H7 (cell line): ENCODE measurements at regions not wholly inside any gene's neighbourhood (a gene's known extent, or its start where the extent isn't known, plus 50 kb on each side); places are given as distances from the start of the nearest gene placed in this dataset.

Experiments used
- DNase-seq: peaks from one replicate; pipeline ENCODE4 v3.0.0; 2012
- H3K27me3 ChIP-seq: 2 replicates; pipeline ENCODE4 v1.6.0; 2011; ENCODE audit warnings: mild to moderate bottlenecking, low read length; ENCODE audit not compliant: control insufficient read depth, insufficient read depth
- H3K36me3 ChIP-seq: replicated peaks from 2 replicates; pipeline ENCODE4 v1.5.1; 2011; ENCODE audit warnings: low read length; ENCODE audit not compliant: control insufficient read depth, insufficient read depth
- H3K4me3 ChIP-seq: 2 replicates; pipeline ENCODE4 v1.5.1; 2011; ENCODE audit warnings: low read depth, mild to moderate bottlenecking, control low read depth, low read length, moderate library complexity; ENCODE audit not compliant: insufficient read depth

DNA sequence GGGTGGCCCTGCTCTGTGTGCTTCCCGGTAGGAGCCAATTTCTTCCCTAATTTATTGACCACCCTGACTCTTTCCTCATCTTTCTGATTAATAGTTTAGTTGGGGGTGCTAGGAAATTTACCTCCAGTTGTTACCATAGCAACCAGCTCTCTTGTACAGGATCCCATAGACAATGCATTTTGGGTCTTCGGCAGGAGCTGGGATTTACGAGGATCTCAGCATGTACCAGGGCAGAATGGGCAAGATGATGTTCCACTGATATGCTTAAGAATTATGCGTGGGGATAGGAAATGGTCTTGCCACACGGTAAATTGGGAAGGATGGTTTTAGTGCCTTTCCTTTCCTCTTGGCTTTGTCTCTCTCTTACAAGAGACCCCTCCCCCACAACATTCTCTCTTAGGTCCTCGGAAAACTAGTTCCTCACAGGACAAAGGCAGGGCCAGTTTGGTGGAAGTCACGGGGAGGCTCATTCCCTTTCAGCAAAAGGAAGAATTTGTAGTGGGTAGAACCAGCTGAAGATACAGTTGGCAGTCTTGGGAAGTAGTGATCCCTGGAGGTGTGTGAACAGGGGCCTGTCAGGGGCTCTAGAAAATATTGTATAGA lies 133.4 kb upstream of the SHB start:
- H3K27me3 ChIP-seq = peaks cover 21% of the 10 kb centered on the region
- peak; percentile 55 for DNase-seq
- no peaks in the 10 kb centered on the region for H3K36me3 ChIP-seq
- H3K4me3 ChIP-seq = no peak overlapping the region

DNA sequence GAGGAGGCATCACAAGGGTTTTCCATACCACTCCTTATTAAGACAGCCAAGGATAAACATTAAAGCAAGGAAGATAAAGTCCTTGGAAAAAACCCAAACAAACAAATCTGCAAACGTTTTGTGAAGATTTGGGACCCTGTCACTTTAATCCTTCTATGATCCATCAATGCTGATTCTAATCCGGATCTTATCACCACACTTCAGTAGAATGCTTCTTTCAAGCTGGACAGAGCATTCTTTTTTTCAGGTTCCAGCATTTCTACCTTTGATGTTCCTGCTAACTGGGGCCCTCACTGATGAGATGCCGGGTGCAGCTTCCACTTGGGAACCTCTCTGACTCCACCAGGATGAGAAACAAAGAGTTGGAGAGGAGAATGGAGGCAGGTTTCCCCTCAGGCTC lies 132.8 kb upstream of the SHB start:
- no peak for DNase-seq
- peaks cover 18% of the 10 kb centered on the region; the same call in 1 of the 2 replicates for H3K27me3 ChIP-seq
- no peaks in the 10 kb centered on the region for H3K36me3 ChIP-seq
- H3K4me3 ChIP-seq = no peak overlapping the region

DNA sequence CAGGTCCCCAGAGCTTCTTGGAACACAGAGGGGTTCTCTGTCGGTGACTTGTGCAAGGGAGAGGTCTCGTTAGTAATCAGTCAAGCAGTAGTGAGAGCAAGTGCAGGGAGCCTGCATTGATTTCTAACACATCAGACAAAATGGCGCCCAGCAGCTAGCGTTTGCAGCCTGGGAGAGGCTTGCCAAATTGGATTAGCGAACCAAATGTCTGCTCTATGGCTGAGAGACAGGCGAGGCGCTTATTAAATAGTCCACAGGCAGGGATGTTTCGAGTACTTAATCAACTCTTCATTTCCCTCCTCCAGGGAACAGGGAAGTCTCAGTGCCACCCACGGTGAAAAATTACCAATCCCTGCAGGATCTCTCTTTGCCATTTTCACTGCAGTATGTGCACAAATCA lies 131.4 kb upstream of the SHB start:
- DNase-seq = no peak
- H3K4me3 ChIP-seq = no peak overlapping the region
- peaks cover 18% of the 10 kb centered on the region; the same call in 1 of the 2 replicates for H3K27me3 ChIP-seq
- no peaks in the 10 kb centered on the region for H3K36me3 ChIP-seq

DNA sequence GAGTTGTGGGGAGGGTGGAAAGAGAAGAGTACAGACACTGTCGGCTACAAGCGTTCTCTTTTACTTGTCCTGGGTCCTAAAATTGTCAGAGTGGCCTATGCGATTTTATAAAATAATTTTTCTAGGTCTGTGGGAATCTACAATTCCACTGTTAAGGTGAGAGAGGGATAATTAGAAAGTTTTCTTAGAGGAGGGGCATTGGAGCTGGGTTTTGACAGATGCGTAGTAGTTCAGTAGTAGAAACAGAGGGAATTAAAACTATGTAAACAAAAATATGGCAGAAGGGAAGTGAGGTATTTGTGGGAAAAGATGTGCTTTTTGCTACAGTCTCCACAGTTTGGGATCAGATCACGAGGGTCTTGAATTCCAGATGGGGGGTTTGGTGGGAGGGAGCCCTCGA lies 129.1 kb upstream of the SHB start:
- H3K4me3 ChIP-seq = no peak overlapping the region

DNA sequence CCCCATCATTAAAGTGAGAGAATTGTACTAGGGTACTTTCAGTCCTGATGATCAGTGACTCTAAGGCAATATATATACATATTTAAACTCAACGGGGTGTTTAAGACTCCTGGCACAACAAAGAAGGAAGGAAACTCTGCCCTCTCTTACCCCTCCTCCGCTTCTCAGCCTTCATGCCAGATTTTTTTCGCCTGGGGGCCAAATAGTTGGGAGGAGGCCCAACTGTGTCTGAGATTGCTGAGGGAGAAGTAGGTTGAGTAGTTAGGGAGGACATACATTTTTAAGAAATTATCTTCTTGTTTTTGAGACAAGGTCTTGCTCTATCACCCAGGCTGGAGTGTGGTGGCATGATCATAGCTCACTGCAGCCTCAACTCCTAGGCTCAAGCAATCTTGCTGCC lies 127.7 kb upstream of the SHB start:
- DNase-seq = no peak
- H3K4me3 ChIP-seq = no peak overlapping the region
- H3K36me3 ChIP-seq = no peaks in the 10 kb centered on the region
- H3K27me3 ChIP-seq = peaks cover 4% of the 10 kb centered on the region; the same call in 1 of the 2 replicates

More for the DNA sequence above, 129.1 kb upstream of the SHB start:
- Histone ChIP-seq H3K27me3 (peaks cover 6% of the 10 kb centered on the region; the same call in 1 of the 2 replicates), H3K36me3 (no peaks in the 10 kb centered on the region)
- DNase-seq = no peak

DNA sequence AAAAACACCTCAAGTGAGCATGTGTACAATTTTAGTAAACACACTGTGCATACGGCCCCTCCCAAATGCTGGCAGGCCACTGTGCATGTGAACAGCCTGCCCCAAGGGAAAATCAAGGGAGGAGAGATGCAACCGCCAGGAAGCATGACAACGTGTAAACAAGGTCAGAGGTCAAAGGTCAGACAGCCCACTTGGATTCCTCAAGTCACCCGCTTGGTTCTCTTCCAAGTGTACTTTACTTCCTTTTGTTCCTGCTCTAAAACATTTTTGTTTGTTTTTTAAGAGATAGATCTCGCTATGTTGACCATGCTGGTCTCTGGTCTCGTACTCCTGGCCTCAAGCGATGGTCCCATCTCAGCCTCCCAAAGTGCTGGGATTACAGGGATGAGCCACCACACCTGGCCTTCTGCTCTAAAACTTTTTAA lies 126.7 kb upstream of the SHB start:
- peaks cover 4% of the 10 kb centered on the region; the same call in 1 of the 2 replicates for H3K27me3 ChIP-seq
- no peak overlapping the region for H3K4me3 ChIP-seq
- DNase-seq = no peak
- H3K36me3 ChIP-seq = no peaks in the 10 kb centered on the region

DNA sequence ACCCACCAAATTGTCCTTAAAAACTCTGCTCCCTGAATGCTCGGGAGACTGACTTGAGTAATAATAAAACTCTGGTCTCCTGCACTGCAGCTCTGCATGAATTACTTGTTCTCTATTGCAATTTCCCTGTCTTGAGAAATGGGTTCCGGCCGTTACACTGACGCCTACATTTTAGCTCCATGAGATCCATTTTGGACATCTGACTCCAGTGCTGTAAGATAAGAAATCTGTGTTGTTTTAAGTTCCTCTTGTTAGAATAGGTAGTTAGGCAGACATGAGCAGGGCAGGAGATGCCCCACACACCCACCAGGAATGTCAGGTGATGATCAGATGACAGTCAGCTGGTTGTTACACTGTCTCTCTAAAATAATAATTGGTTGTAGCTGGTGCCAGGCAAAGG lies 125.8 kb upstream of the SHB start:
- H3K27me3 ChIP-seq = peaks cover 1% of the 10 kb centered on the region; the same call in 1 of the 2 replicates
- no peaks in the 10 kb centered on the region for H3K36me3 ChIP-seq
- DNase-seq = no peak
- no peak overlapping the region for H3K4me3 ChIP-seq

DNA sequence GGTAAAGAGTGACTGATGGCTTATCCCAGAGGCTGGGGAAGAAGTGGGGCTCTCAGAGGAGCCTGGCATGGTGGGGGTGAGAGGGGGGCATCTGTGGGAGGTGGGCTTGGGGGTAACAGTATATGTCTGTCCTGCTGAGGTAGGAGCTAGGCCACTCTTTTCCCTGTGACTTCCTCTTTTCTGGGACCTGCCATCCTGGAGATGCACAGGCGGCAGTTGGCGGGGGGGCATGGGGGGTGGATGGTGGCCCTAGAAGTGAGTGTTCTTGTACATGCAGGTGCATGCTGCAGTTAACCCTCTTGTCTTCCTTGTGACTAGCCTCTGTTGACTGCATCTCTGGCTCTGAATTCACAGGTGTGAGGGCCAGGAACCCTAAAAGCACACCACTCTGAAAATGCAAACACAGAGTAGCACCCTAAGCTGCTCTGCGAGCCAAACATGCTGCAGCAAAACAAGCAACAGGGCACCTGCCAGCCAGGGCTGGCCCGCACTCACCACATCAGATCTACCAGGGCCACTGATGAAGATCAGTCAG lies 123.8 kb upstream of the SHB start:
- Histone ChIP-seq H3K36me3 (no peaks in the 10 kb centered on the region), H3K4me3 (no peak overlapping the region), H3K27me3 (peaks cover 1% of the 10 kb centered on the region; the same call in 1 of the 2 replicates)
- DNase-seq = no peak

DNA sequence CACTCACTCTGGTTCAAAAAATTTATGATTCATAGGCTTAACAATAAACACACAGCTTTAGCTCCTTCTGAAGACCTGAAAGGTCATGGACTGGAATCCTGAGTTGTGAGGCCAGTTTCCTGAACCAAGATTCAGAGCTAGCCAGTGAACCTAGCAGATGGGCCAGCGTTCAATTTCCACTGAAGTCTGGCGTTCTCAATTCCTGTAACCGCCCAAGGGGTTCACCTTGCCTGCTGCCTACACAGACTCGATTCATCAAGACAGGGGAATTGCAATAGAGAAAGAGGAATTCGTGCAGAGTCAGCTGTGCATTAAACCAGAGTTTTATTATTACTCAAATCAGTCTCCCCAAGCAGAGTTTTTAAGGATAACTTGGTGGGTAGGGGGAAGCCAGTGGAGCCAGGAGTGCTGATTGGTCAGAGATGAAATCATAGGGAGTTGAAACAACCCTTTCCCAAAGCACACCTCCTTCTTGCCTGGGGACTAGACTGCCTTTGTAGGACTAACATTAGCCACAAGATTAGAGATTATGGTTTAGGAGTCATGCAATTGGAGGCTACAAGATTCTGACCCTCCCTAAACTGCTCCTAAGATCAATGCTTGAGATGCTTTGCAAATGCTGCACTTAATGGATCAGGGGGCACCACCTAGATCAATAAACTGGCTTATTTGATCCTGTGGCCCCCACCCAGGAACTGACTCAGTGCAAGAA lies 117.5 kb upstream of the SHB start:
- DNase-seq = no peak
- H3K4me3 ChIP-seq = no peak overlapping the region
- H3K36me3 ChIP-seq = no peaks in the 10 kb centered on the region

DNA sequence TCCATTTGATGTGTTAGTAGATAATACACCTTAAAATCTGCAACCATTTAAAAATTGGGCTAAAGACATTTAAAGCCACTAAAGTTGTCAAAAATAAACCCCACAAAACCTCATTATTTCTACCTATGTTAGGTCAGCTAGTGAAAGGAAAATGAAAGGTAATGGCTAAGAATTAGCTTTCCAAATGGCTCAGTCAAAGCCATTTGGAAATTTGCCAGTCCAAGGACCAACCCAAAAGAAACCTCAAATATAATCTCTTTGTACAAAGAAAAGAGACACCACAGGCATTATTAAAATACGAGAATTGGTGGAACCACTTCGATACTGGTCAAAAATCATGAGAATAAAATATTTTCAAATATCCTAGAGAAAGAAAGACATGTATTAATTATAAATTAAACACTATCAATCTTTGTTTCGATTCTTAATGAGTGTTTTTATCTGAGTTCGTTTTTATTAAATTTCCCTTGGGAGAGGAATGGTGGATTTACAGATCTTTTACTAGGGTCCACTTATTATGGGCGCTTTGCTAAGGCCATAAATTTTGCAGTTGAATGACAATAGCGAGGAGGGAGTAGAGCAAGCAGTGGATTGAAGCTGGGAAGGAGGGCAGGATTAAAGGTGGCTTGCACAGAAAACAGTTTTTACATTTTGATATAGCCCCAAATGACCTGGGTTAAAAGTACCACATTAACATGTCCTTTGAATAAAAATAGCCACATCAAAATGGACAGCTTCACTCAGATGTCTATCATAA lies 116.8 kb upstream of the SHB start:
- H3K36me3 ChIP-seq = no peaks in the 10 kb centered on the region
- no peak for DNase-seq
- no peak overlapping the region for H3K4me3 ChIP-seq
- H3K27me3 ChIP-seq = peaks cover 2% of the 10 kb centered on the region; the same call in 1 of the 2 replicates

More for the DNA sequence above, 117.5 kb upstream of the SHB start:
- peaks cover 2% of the 10 kb centered on the region; the same call in 1 of the 2 replicates for H3K27me3 ChIP-seq

DNA sequence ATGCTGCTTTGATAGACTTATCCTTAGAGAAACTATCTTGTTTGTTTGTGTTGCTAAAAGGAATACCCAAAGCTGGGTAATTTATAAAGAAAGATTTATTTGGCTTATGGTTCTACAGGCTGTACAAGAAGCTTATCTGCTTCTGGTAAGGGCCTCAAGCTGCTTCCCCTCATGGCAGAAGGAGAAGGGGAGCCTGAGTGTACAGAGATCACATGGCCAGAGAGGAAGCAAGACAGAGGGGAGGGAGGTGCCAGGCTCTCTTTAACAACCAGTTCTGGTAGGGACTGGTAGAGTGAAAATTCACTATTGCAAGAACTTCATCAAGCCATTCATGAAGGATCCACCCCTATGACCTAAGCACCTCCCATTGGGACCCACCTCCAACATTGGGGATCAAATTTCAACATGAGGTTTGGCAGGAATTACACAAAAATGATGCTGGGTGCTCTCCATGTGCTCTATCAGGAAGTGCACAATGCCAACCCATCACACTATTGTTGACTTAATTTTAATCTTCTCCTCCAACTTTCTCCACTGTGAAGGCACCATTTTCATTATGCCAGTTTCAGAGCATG lies 115.1 kb upstream of the SHB start:
- H3K4me3 ChIP-seq = no peak overlapping the region
- H3K27me3 ChIP-seq = peaks cover 2% of the 10 kb centered on the region; the same call in 1 of the 2 replicates
- no peak for DNase-seq
- H3K36me3 ChIP-seq = no peaks in the 10 kb centered on the region

DNA sequence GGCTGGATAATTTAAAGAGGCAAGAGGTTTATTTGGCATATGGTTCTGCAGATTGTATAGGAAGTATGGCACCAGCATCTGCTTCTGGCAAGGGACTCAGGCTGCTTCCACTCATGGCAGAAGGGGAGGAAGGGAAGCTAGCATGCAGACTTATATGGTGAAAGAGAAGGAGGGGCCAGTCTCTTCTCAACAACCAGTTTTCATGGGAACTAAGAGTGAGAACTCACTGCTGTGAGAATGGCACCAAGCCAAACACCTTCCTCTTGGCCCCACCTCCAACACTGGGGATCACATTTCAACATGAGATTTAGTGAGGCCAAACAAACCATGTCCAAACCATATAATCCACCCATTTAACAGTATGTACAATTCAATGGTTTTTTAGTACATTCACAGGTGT lies 113.3 kb upstream of the SHB start:
- Histone ChIP-seq H3K36me3 (no peaks in the 10 kb centered on the region), H3K4me3 (no peak overlapping the region), H3K27me3 (peaks cover 2% of the 10 kb centered on the region; the same call in 1 of the 2 replicates)
- no peak for DNase-seq

DNA sequence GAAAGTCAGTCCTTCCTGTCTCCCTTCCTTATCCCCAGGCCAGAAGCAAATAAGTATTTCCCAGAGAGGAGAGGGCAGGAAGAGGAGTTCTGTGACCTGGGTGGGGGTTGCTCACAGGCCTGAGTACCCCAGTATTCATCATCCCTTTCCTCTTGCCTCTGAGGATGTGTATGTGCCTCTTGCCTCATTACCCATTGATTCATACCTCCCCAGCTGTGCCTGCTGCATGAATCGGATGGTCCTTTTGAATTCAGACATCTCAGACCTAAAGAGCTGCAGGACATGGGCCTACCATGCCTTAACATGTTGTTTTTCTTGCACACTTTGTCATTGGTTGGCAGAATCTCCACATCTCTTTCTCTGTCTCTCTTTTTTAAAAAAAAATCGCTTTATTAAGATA lies 112.8 kb upstream of the SHB start:
- DNase-seq = no peak
- H3K27me3 ChIP-seq = peaks cover 2% of the 10 kb centered on the region; the same call in 1 of the 2 replicates
- no peak overlapping the region for H3K4me3 ChIP-seq
- no peaks in the 10 kb centered on the region for H3K36me3 ChIP-seq

DNA sequence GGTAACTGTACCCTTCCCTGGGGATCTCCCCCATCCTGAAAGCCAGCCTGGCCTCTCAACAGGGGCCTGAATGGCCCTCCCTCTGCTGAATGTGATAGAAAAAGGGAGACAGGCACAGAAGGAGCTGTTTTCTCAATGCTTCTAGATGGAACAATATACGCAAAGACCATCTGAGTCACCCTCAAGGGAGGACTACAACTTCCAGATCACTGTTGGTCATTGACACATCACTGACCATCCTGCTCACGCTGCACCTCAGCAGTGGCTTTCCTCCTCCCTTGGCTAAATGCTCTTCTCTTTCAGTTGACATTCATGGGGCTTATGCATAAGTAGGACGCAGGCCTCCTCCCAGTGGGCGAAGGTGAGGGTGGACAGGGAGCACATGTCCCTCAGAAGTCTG lies 112.2 kb upstream of the SHB start:
- Histone ChIP-seq H3K36me3 (no peaks in the 10 kb centered on the region), H3K27me3 (peaks cover 2% of the 10 kb centered on the region; the same call in 1 of the 2 replicates), H3K4me3 (no peak overlapping the region)
- DNase-seq = no peak
